IMR-90 (cell line): ENCODE measurements at regions not wholly inside any gene's neighbourhood (a gene's known extent, or its start where the extent isn't known, plus 50 kb on each side); places are given as distances from the start of the nearest gene placed in this dataset.

Experiments used
- ATAC-seq: fragments of 200-7000 bp; cut with Tn5 transposase; 2 replicates; pipeline ENCODE4 v1.9.1; 2020; ENCODE audit warnings: low read depth, mild to moderate bottlenecking, moderate library complexity
- BruUV-seq: library from RNA; stranded (reverse); fragments of 400-500 nt; replicated peaks from 2 replicates; lab custom pipeline; 2021; lab: Mats Ljungman, UMichigan
- CTCF ChIA-PET: fragments of 300-600 bp; formaldehyde crosslinking; extraction: SDS; loops from one replicate; lab custom pipeline; 2021; ENCODE audit warnings: antibody characterized with exemption; lab: Yijun Ruan, JAX
- POLR2A ChIA-PET: fragments of 300-600 bp; sonication (Branson Sonifier 250); formaldehyde crosslinking; loops from one replicate; lab custom pipeline; 2022; ENCODE audit warnings: antibody characterized with exemption; ENCODE audit not compliant: unreplicated experiment; lab: Charles Lee
- DNase-seq: peaks from one replicate; pipeline ENCODE4 v3.0.0; 2013
- H2AFZ ChIP-seq: replicated peaks from 2 replicates; pipeline ENCODE3; 2013; ENCODE audit warnings: low read length, mild to moderate bottlenecking; ENCODE audit not compliant: poor library complexity
- H2AK5ac ChIP-seq: 2 replicates; pipeline ENCODE4 v1.6.1; 2013; ENCODE audit warnings: low read depth, low read length, inconsistent platforms
- H2AK9ac ChIP-seq: replicated peaks from 2 replicates; pipeline ENCODE3; 2013; ENCODE audit warnings: mild to moderate bottlenecking, low read depth, low read length, moderate library complexity; ENCODE audit not compliant: poor library complexity
- H2BK120ac ChIP-seq: 2 replicates; pipeline ENCODE4 v1.6.1; 2013; ENCODE audit warnings: low read depth, low read length, inconsistent platforms
- H2BK15ac ChIP-seq: 3 replicates; pipeline ENCODE4 v1.6.1; 2013; ENCODE audit warnings: low read depth, low read length, inconsistent platforms
- H2BK20ac ChIP-seq: 2 replicates; pipeline ENCODE4 v1.6.1; 2013; ENCODE audit warnings: low read depth, mild to moderate bottlenecking, inconsistent platforms, low read length, moderate library complexity
- H2BK5ac ChIP-seq: 2 replicates; pipeline ENCODE4 v1.6.1; 2013; ENCODE audit warnings: mild to moderate bottlenecking, low read depth, low read length, inconsistent platforms; ENCODE audit not compliant: poor library complexity, severe bottlenecking
- H3K14ac ChIP-seq: replicated peaks from 2 replicates; pipeline ENCODE4 v1.6.1; 2013; ENCODE audit warnings: low read depth, low read length, inconsistent platforms
- H3K18ac ChIP-seq: 2 replicates; pipeline ENCODE4 v1.6.1; 2013; ENCODE audit warnings: low read depth, low read length, control low read depth
- H3K23ac ChIP-seq: 2 replicates; pipeline ENCODE4 v1.6.1; 2013; ENCODE audit warnings: low read depth, low read length, inconsistent platforms
- H3K27ac ChIP-seq: 2 replicates; pipeline ENCODE4 v1.5.1; 2013; ENCODE audit warnings: mild to moderate bottlenecking, control low read depth, low read length; ENCODE audit not compliant: insufficient read depth
- H3K27me3 ChIP-seq: 2 replicates; pipeline ENCODE4 v1.6.1; 2013; ENCODE audit warnings: low read length; ENCODE audit not compliant: control insufficient read depth, insufficient read depth
- H3K36me3 ChIP-seq: 2 replicates; pipeline ENCODE4 v1.6.1; 2013; ENCODE audit warnings: low read length, mixed read lengths; ENCODE audit not compliant: control insufficient read depth, insufficient read depth
- H3K4ac ChIP-seq: 2 replicates; pipeline ENCODE4 v1.6.1; 2013; ENCODE audit warnings: low read depth, low read length, inconsistent platforms
- H3K4me1 ChIP-seq: 2 replicates; pipeline ENCODE4 v1.6.1; 2013; ENCODE audit warnings: low read length, mixed read lengths; ENCODE audit not compliant: control insufficient read depth, insufficient read depth
- H3K4me2 ChIP-seq: 2 replicates; pipeline ENCODE4 v1.6.1; 2013; ENCODE audit warnings: low read depth, mild to moderate bottlenecking, control low read depth, low read length, moderate library complexity
- H3K4me3 ChIP-seq: 2 replicates; pipeline ENCODE4 v1.5.1; 2013; ENCODE audit warnings: low read depth, mild to moderate bottlenecking, control low read depth, low read length, moderate library complexity; ENCODE audit not compliant: insufficient read depth
- H3K56ac ChIP-seq: 2 replicates; pipeline ENCODE4 v1.6.1; 2013; ENCODE audit warnings: low read length, inconsistent platforms; ENCODE audit not compliant: insufficient read depth; ENCODE audit errors: extremely low read depth
- H3K79me1 ChIP-seq, 2 experiments: 2 replicates each; pipeline ENCODE4 v1.6.1; 2013; ENCODE audit warnings: low read length in 2 of 2, inconsistent platforms in 1 of 2, low read depth in 1 of 2
- H3K9ac ChIP-seq: 2 replicates; pipeline ENCODE4 v1.6.1; 2013; ENCODE audit warnings: low read depth, low read length, control low read depth
- H3K9me1 ChIP-seq: 2 replicates; pipeline ENCODE4 v1.6.1; 2013; ENCODE audit warnings: low read length, inconsistent platforms; ENCODE audit not compliant: insufficient read depth
- H3K9me3 ChIP-seq: 2 replicates; pipeline ENCODE4 v1.6.1; 2013; ENCODE audit warnings: low read length; ENCODE audit not compliant: control insufficient read depth, insufficient read depth
- H4K20me1 ChIP-seq: 2 replicates; pipeline ENCODE4 v1.6.1; 2013; ENCODE audit warnings: low read length, inconsistent platforms; ENCODE audit not compliant: insufficient read depth
- H4K5ac ChIP-seq: 2 replicates; pipeline ENCODE4 v1.6.1; 2013; ENCODE audit warnings: mild to moderate bottlenecking, low read depth, low read length, control low read depth
- H4K8ac ChIP-seq, 2 experiments: 2 replicates each; pipeline ENCODE4 v1.6.1; 2013; ENCODE audit warnings: low read depth in 2 of 2, low read length in 2 of 2, control low read depth in 1 of 2, inconsistent platforms in 1 of 2
- H4K91ac ChIP-seq: 2 replicates; pipeline ENCODE4 v1.6.1; 2013; ENCODE audit warnings: low read depth, low read length, inconsistent platforms; ENCODE audit not compliant: insufficient read depth
- MXI1 ChIP-seq: IDR thresholded peaks from 2 replicates; pipeline ENCODE4 v1.6.1; 2012; ENCODE audit warnings: low read depth, mild to moderate bottlenecking, low read length, moderate library complexity, borderline replicate concordance
- POLR2A ChIP-seq: IDR thresholded peaks from 2 replicates; pipeline ENCODE4 v1.6.1; 2012; ENCODE audit warnings: mild to moderate bottlenecking, low read depth, low read length
- RCOR1 ChIP-seq: IDR thresholded peaks from 2 replicates; pipeline ENCODE4 v1.6.1; 2012; ENCODE audit warnings: mild to moderate bottlenecking, low read length, improper control_type of control experiment; ENCODE audit not compliant: insufficient replicate concordance
- USF2 ChIP-seq: fragments of 150-350 bp; IDR thresholded peaks from 2 replicates; pipeline ENCODE4 v1.6.1; 2017; ENCODE audit warnings: mild to moderate bottlenecking, antibody characterized with exemption, low read length, low read depth
- WGBS, 2 experiments: methylation state at CpG; one replicate each; pipeline versions ENCODE4 v1.1.5 to v1.1.7; 2013; ENCODE audit warnings: missing lambda C conversion rate in 2 of 2; ENCODE audit not compliant: insufficient read length in 1 of 2; ENCODE audit errors: extremely low coverage in 2 of 2; 5-methylcytosine and 5-hydroxymethylcytosine counted together
- dilution Hi-C: fragments of 300-500 bp; cut with HindIII; formaldehyde crosslinking; loops from one replicate; pipeline ENCODE4 v1.14.3; 2018; ENCODE audit warnings: low sequenced_read_pairs; ENCODE audit not compliant: unreplicated experiment
- in situ Hi-C: fragments of 300-500 bp; cut with MboI; formaldehyde crosslinking; loops from 3 replicates; pipeline ENCODE4 v1.14.3; 2019; ENCODE audit warnings: low sequenced_read_pairs, inconsistent platforms, mixed read lengths
- intact Hi-C: fragments of 100-400 bp; cut with micrococcal nuclease; formaldehyde crosslinking; loops from 2 replicates; pipeline ENCODE4 v1.10.0; 2022

- Histone ChIP-seq H2BK20ac (no peak overlapping the region), H2BK5ac (no peak overlapping the region), H3K9me1 (no peaks in the 10 kb centered on the region), H2AFZ (no peak overlapping the region), H3K27ac (no peak overlapping the region), H2AK5ac (no peak overlapping the region), H3K4ac (no peak overlapping the region), H4K20me1 (no peaks in the 10 kb centered on the region), H3K27me3 (no peaks in the 10 kb centered on the region), H3K9ac (no peak overlapping the region), H4K5ac (no peak overlapping the region), H4K91ac (no peak overlapping the region), H3K56ac (no peak overlapping the region), H2AK9ac (no peak overlapping the region), H3K79me1 (no peaks in the 10 kb centered on the region), H2BK120ac (no peak overlapping the region), H3K23ac (no peak overlapping the region), H3K14ac (no peak overlapping the region), H3K4me3 (no peak overlapping the region), H3K4me2 (no peak overlapping the region), H3K36me3 (no peaks in the 10 kb centered on the region), H3K4me1 (no peaks in the 10 kb centered on the region), H3K9me3 (no peaks in the 10 kb centered on the region), H2BK15ac (no peak overlapping the region), H4K8ac (no peak overlapping the region), H3K18ac (no peak overlapping the region)
- no CpG with 5 or more reads among the region's 2 CpGs for WGBS, 2 experiments
- CTCF ChIA-PET = no interaction called here
- intact Hi-C loops (no loop called here), in situ Hi-C loops (no loop called here), dilution Hi-C loops (no loop called here)
- DNase-seq = no peak
- no peak for ATAC-seq
- TF ChIP-seq RCOR1 (no peak), MXI1 (no peak), USF2 (no peak), POLR2A (no peak)
- no TSS peak for BruUV-seq
- POLR2A ChIA-PET = no interaction called here
Measured at GRCh38 chr3:27789420-27789819, 67.3 kb upstream of the EOMES start.
